Pancreas (tissue), 10 donors: ENCODE measurements at regions not wholly inside any gene's neighbourhood (a gene's known extent, or its start where the extent isn't known, plus 50 kb on each side); places are given as distances from the start of the nearest gene placed in this dataset.

Source experiments
- ATAC-seq, 4 donors: fragments of 200-7000 bp; cut with Tn5 transposase; one replicate each; pipeline versions ENCODE4 v1.8.0 to v1.9.1; 2020; ENCODE audit warnings: mild to moderate bottlenecking in 4 of 4, moderate library complexity in 4 of 4
- DNase-seq, 6 donors: peaks; one replicate each; pipeline ENCODE4 v3.0.0-alpha.2; 2020
- FAIRE-seq: peaks from 2 replicates; lab custom pipeline; 2012; peaks lifted over from hg19 to GRCh38; lab: Jason Lieb, UNC
- H3K27ac ChIP-seq, 4 donors: fragments of 200-600 bp; sonication (generic); 1 replicate in 3 of 4; 2 replicates in 1 of 4; pipeline versions ENCODE4 v1.5.0 to v1.8.0; 2020
- H3K27me3 ChIP-seq, 4 donors: fragments of 200-600 bp; one replicate each; pipeline ENCODE4 v1.8.0; 2021
- H3K36me3 ChIP-seq, 3 donors: fragments of 200-600 bp; sonication (generic) in 1 of 3; one replicate each; pipeline versions ENCODE4 v1.5.0 to v1.8.0; 2020 to 2021
- H3K4me1 ChIP-seq, 3 donors: fragments of 200-600 bp; one replicate each; pipeline ENCODE4 v1.8.0; 2021
- H3K4me3 ChIP-seq, 4 donors: fragments of 200-600 bp; sonication (generic) in 2 of 4; one replicate each; pipeline versions ENCODE4 v1.5.0 to v1.8.0; 2020 to 2021
- H3K9me3 ChIP-seq, 4 donors: fragments of 200-600 bp; one replicate each; pipeline ENCODE4 v1.8.0; 2021
- WGBS, 2 donors: extraction: QIAGEN DNeasy Blood & Tissue Kit; methylation state at CpG; one replicate each; pipeline ENCODE4 v1.1.7; 2013; 5-methylcytosine and 5-hydroxymethylcytosine counted together
- intact Hi-C, 3 donors: fragments of 100-400 bp; cut with DNase I; formaldehyde crosslinking; loops; one replicate each; pipeline versions ENCODE4 v1.11.1 to v1.14.2; 2022
- TF ChIP-seq, protein P1 (sequence below), 4 donors: fragments of 200-600 bp; sonication (generic) in 3 of 4; IDR thresholded peaks; one replicate each; pipeline versions ENCODE4 v1.5.0 to v1.8.0; 2021; ENCODE audit warnings: antibody characterized with exemption in 4 of 4
- donor health status: healthy with polysubstance abuse.
- donor health status: DM: no; HTN: no; CAD: no; lungs with moderate emphysema.
- donor health status: DM: no; HTN: no; CAD: no.
- donor health status: control.
- donor health status: control.
- donor health status: Bipolar disorder and iron deficiency.
- donor health status: DM: yes; HTN: yes; CAD: no.
- donor health status: DM: no; HTN: no; CAD: no.
- donor health status: DM: no; HTN: no; CAD: no.
- donor health status: DM: yes; HTN: yes; CAD: no.

DNA sequence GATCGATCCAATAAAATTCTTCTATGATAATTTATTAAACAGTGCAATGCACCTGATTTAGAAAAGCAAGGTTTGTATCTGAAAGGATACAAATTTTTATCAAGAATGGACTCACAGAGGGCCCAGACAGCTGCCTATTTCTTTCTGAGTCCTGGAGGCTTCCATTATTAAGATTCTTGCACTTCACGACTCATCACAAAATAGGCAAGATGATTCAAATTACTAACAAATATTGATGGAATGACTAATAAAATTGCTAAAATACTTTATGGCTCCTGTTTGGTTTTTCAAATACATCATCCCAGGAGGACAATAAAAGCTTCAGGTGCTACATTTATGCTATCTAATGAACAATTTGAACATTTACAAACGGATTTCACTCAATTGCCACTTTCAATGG, 483.0 kb upstream of the AGTR1 start:
- 76 to 85% methylated on average over 3 of the region's 3 CpGs for WGBS, 2 donors
- H3K9me3 ChIP-seq: no peaks in the 10 kb centered on the region
- intact Hi-C loops: no loop called here
- no peak overlapping the region for H3K27ac ChIP-seq
- FAIRE-seq (no peak), DNase-seq (no peak), ATAC-seq (no peak)
- H3K36me3 ChIP-seq: no peaks in the 10 kb centered on the region
- H3K27me3 ChIP-seq: no peaks in the 10 kb centered on the region
- H3K4me1 ChIP-seq: no peaks in the 10 kb centered on the region
- TF ChIP-seq, protein P1, sequence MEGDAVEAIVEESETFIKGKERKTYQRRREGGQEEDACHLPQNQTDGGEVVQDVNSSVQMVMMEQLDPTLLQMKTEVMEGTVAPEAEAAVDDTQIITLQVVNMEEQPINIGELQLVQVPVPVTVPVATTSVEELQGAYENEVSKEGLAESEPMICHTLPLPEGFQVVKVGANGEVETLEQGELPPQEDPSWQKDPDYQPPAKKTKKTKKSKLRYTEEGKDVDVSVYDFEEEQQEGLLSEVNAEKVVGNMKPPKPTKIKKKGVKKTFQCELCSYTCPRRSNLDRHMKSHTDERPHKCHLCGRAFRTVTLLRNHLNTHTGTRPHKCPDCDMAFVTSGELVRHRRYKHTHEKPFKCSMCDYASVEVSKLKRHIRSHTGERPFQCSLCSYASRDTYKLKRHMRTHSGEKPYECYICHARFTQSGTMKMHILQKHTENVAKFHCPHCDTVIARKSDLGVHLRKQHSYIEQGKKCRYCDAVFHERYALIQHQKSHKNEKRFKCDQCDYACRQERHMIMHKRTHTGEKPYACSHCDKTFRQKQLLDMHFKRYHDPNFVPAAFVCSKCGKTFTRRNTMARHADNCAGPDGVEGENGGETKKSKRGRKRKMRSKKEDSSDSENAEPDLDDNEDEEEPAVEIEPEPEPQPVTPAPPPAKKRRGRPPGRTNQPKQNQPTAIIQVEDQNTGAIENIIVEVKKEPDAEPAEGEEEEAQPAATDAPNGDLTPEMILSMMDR (IDR thresholded peaks at IDR 0.05): no peak
- H3K4me3 ChIP-seq: no peak overlapping the region

DNA sequence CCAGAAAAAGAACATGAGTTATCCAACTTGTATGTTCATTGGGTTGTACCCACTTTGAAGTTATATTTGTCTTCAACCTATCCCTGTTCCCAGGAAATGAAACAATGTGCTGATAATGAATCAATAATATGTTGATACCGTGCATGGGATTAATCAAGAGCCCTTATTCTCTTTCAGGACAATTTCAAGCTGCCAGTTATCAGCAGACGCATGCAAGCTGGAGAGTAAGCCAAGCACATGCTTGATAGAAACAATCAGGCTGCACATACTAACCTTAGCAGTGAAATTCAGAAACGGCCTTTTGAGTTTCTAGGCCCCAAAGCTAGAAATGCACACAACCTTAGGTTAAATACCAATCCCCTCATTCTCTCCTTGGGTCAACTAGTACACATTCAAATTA, 480.4 kb upstream of the AGTR1 start:
- no peak for ATAC-seq

DNA sequence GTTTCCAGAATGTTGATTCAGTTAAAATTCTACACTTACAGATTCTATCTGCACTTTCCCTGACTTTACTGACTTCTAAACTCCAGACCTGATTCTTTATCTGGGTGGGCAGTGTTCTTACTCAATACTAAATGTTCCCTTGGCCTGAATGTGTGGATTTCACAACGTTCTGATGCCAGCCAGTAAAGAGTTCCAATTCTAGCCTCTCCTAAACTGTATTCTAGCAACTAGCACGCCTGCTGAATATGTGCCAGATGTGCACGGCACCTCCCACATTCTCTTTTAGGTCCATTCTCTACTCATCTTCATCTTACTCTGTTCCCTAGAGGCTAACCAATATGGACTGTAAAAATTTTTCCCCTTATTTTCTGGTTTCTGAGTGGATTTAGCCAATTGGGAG, 479.5 kb upstream of the AGTR1 start:
- Histone ChIP-seq H3K4me1 (no peaks in the 10 kb centered on the region), H3K4me3 (no peak overlapping the region), H3K27me3 (no peaks in the 10 kb centered on the region), H3K27ac (no peak overlapping the region), H3K36me3 (no peaks in the 10 kb centered on the region), H3K9me3 (no peaks in the 10 kb centered on the region)
- 62 to 65% methylated on average over 3 of the region's 3 CpGs for WGBS, 2 donors
- FAIRE-seq: no peak
- intact Hi-C loops: no loop called here
- ATAC-seq: no peak
- no peak for DNase-seq
- TF ChIP-seq, protein P1 (IDR thresholded peaks at IDR 0.05): no peak

More for the DNA sequence above, 480.4 kb upstream of the AGTR1 start:
- no peak overlapping the region for H3K27ac ChIP-seq
- H3K4me1 ChIP-seq: no peaks in the 10 kb centered on the region
- no peaks in the 10 kb centered on the region for H3K27me3 ChIP-seq
- WGBS, 2 donors: 61 to 73% methylated on average over 3 of the region's 3 CpGs
- no peaks in the 10 kb centered on the region for H3K36me3 ChIP-seq
- DNase-seq (no peak), FAIRE-seq (no peak)
- intact Hi-C loops: no loop called here
- H3K9me3 ChIP-seq: no peaks in the 10 kb centered on the region
- no peak overlapping the region for H3K4me3 ChIP-seq
- TF ChIP-seq, protein P1 (IDR thresholded peaks at IDR 0.05): no peak

DNA sequence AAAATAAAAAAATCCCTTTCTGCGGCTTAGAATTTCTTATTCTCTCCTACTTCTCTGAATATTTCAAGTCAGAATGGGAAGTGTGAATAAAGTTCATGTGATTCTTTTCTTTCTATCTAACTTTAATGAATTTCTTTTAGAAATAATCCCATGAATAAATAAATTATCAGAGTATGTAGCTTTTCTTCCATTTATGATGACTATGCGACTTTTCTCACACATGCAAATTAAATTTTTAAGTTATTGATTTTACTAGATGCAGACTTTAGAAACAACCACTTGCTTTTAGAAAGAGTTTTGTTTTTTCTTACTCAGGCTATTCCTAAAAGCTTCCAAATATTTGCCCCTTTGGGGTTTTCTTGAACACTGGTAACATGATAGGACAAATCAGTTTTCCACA, 477.7 kb upstream of the AGTR1 start:
- no peak overlapping the region for H3K27ac ChIP-seq
- H3K36me3 ChIP-seq: no peaks in the 10 kb centered on the region
- no peaks in the 10 kb centered on the region for H3K27me3 ChIP-seq
- FAIRE-seq (no peak), DNase-seq (no peak), ATAC-seq (no peak)
- H3K4me1 ChIP-seq: no peaks in the 10 kb centered on the region
- intact Hi-C loops: no loop called here
- WGBS, 2 donors: 92 to 93% methylated on average over 2 of the region's 2 CpGs
- H3K9me3 ChIP-seq: no peaks in the 10 kb centered on the region
- H3K4me3 ChIP-seq: no peak overlapping the region
- TF ChIP-seq, protein P1 (IDR thresholded peaks at IDR 0.05): no peak

DNA sequence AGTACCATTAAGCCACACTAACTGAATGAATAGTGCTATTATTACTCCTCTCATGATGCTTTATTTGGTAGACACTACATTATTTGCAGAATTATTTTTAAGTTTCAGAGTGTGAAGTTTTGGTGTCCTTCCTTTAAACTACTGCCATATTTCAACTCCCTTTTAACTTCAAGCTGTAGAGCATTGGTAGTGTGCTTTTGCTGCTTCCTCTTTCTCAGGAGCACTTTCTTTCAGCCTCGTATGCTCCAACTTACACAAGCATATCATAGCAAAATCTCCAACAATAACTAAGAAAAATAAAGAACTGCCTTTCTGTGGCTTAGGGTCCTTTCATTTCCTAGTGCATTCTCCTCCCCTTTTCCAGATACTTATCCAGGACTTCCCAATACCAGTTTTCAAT, 476.4 kb upstream of the AGTR1 start:
- FAIRE-seq (no peak), DNase-seq (no peak), ATAC-seq (no peak)
- 77% methylated on average over 1 of the region's 1 CpG for WGBS, 2 donors
- Histone ChIP-seq H3K27me3 (no peaks in the 10 kb centered on the region), H3K36me3 (no peaks in the 10 kb centered on the region), H3K27ac (no peak overlapping the region), H3K4me3 (no peak overlapping the region), H3K9me3 (no peaks in the 10 kb centered on the region), H3K4me1 (no peaks in the 10 kb centered on the region)
- TF ChIP-seq, protein P1 (IDR thresholded peaks at IDR 0.05): no peak
- intact Hi-C loops: no loop called here
